OCI-LY7 (cell line): ENCODE measurements at regions not wholly inside any gene's neighbourhood (a gene's known extent, or its start where the extent isn't known, plus 50 kb on each side); places are given as distances from the start of the nearest gene placed in this dataset.

Experiments
- EZH2phosphoT487 ChIP-seq: fragments of 200-600 bp; sonication (generic); IDR thresholded peaks from 2 replicates; pipeline ENCODE4 v1.6.1; 2018; ENCODE audit warnings: low read depth, borderline replicate concordance, mild to moderate bottlenecking, mixed run types, antibody characterized with exemption, low read length, moderate library complexity, mixed read lengths
- TF ChIP-seq, protein P1 (sequence below): fragments of 200-600 bp; sonication (generic); conservative IDR thresholded peaks from 2 replicates; pipeline ENCODE4 v1.5.1; 2014; ENCODE audit warnings: mild to moderate bottlenecking, antibody characterized with exemption, low read length, moderate library complexity, mixed read lengths

DNA sequence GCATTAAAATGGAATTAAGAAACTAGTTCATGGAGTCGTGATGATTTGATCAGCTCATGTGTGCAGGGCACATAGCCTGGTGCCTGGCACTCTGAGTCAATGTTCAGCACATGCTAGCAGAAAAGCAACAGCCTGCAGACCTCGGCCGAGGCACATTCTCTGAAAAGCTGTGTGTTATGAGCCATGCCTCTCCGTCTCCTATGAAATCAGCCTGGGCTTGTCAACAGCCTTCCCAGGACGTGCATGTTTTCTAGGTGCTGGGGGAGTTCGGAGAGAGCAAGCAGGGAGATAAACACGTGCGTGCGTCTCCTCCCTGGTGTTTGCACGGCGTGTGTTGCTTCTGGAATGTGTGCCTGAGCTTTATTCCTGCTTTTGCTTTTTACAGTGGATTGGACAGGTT lies 207.8 kb upstream of the KCNG1 start:
- TF ChIP-seq, protein P1, sequence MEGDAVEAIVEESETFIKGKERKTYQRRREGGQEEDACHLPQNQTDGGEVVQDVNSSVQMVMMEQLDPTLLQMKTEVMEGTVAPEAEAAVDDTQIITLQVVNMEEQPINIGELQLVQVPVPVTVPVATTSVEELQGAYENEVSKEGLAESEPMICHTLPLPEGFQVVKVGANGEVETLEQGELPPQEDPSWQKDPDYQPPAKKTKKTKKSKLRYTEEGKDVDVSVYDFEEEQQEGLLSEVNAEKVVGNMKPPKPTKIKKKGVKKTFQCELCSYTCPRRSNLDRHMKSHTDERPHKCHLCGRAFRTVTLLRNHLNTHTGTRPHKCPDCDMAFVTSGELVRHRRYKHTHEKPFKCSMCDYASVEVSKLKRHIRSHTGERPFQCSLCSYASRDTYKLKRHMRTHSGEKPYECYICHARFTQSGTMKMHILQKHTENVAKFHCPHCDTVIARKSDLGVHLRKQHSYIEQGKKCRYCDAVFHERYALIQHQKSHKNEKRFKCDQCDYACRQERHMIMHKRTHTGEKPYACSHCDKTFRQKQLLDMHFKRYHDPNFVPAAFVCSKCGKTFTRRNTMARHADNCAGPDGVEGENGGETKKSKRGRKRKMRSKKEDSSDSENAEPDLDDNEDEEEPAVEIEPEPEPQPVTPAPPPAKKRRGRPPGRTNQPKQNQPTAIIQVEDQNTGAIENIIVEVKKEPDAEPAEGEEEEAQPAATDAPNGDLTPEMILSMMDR, result no peak
- no peak for TF ChIP-seq EZH2phosphoT487
